ENCODE measurements at regions not wholly inside any gene's neighbourhood (a gene's known extent, or its start where the extent isn't known, plus 50 kb on each side); places are given as distances from the start of the nearest gene placed in this dataset.
A peak's percentile ranks its signal among the peaks of the same experiment; 100 is the strongest.

DNA sequence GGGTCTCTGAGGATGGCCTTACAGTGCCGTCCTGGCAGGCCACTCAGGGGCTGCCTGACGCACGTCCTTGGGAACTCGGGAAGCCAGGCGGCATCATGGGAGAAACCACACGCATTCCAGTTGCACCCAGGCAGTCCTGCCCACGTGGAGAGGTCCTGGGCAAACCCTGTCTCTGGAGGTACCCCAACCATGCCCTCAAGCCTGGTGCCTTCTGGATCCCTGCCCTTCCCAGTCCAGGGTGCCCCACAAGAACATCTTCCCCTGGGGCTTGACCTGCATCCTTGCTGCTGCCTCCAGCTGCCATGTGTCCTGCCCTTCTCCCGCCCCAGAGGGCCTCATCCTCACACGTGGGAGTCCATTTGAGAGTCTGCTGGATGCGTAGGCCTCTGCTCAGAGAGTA is 200.3 kb upstream of the PPP2R2D start:
- DNase-seq: peak in 1 of 2 experiments; percentile 14
- CTCF ChIA-PET: no interaction called here
- Mint-ChIP-seq H3K36me3 (ENCODE audit: insufficient read depth, unreplicated experiment) (no peaks in the 10 kb centered on the region), H3K4me3 (ENCODE audit: unreplicated experiment) (no peak overlapping the region), H3K27ac (ENCODE audit: unreplicated experiment) (no peak overlapping the region), H3K27me3 (ENCODE audit: insufficient read depth, unreplicated experiment) (peaks cover 12% of the 10 kb centered on the region), H3K9me3 (ENCODE audit: unreplicated experiment) (no peaks in the 10 kb centered on the region), H3K4me1 (ENCODE audit: low read depth, unreplicated experiment) (no peaks in the 10 kb centered on the region)
- Histone ChIP-seq H3K4me3 (ENCODE audit: low read depth, low read length) (no peak overlapping the region), H3K36me3 (ENCODE audit: control insufficient read depth, insufficient read depth, low read length) (no peaks in the 10 kb centered on the region), H3K27me3 (replicated peaks; ENCODE audit: control insufficient read depth, insufficient read depth, low read length) (no peaks in the 10 kb centered on the region), H3K9me3 (no peaks in the 10 kb centered on the region), H3K4me1 (no peaks in the 10 kb centered on the region)
- POLR2A ChIA-PET: no interaction called here
- TF ChIP-seq, protein P1, sequence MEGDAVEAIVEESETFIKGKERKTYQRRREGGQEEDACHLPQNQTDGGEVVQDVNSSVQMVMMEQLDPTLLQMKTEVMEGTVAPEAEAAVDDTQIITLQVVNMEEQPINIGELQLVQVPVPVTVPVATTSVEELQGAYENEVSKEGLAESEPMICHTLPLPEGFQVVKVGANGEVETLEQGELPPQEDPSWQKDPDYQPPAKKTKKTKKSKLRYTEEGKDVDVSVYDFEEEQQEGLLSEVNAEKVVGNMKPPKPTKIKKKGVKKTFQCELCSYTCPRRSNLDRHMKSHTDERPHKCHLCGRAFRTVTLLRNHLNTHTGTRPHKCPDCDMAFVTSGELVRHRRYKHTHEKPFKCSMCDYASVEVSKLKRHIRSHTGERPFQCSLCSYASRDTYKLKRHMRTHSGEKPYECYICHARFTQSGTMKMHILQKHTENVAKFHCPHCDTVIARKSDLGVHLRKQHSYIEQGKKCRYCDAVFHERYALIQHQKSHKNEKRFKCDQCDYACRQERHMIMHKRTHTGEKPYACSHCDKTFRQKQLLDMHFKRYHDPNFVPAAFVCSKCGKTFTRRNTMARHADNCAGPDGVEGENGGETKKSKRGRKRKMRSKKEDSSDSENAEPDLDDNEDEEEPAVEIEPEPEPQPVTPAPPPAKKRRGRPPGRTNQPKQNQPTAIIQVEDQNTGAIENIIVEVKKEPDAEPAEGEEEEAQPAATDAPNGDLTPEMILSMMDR (IDR thresholded peaks at IDR 0.05; ENCODE audit: insufficient read depth in 1 of 2, low read depth in 1 of 2, low read length in 1 of 2, severe bottlenecking in 1 of 2, unreplicated experiment in 1 of 2): no peak
- intact Hi-C loops (cut with micrococcal nuclease; ENCODE audit: unreplicated experiment): no loop called here
- BruUV-seq (replicated peaks): no TSS peak

DNA sequence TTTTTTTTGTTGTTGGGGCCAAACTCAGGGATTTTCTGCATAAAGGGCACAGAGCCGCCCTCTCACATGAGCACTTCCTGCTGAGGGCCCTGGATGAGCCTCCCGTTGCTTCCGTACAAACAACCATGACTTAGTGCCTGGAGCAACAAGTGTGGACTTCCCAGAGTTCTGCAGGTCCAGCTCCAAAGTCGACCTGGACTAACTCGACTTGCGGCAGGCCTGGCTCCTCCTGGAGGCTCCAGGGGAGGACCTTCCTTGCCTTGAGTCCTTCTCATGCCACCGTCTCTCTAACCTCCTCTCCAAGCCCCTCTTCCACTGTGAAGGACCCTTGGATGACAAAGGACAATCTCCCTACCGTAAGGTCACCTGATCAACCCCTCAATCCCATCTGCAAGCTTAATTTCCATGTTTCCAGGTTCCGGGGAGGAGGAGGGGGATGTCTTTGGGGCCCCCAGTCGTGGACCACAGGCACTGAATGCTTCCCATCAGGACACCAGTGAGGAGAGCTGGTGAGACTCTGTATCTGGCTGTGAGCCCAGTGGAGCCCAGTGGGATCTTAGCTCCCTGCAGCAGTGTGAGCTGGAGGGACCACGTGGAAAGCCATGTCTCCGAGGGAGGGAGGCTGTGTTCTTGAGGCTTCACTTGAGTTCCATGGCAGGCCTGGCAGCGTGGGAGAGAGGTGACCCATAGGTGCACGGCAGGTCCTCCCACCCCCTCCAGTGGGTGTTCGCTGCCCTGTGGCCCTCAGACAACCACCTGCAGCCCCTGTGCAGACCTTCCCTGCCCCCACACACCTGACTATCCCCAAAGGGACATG is 199.5 kb upstream of the PPP2R2D start:
- peak in 1 of 2 experiments; percentile 26 for DNase-seq
- intact Hi-C loops (cut with micrococcal nuclease; ENCODE audit: unreplicated experiment): no loop called here
- ChIA-PET CTCF (no interaction called here), POLR2A (no interaction called here)
- Histone ChIP-seq H3K27me3 (replicated peaks; ENCODE audit: control insufficient read depth, insufficient read depth, low read length) (no peaks in the 10 kb centered on the region), H3K9me3 (no peaks in the 10 kb centered on the region), H3K36me3 (ENCODE audit: control insufficient read depth, insufficient read depth, low read length) (no peaks in the 10 kb centered on the region), H3K4me1 (no peaks in the 10 kb centered on the region), H3K4me3 (ENCODE audit: low read depth, low read length) (no peak overlapping the region)
- no peak overlapping the region for H3K27ac Mint-ChIP-seq (ENCODE audit: unreplicated experiment)
- no peak overlapping the region for H3K4me3 Mint-ChIP-seq (ENCODE audit: unreplicated experiment)
- TF ChIP-seq, protein P1 (IDR thresholded peaks at IDR 0.05; ENCODE audit: insufficient read depth in 1 of 2, low read depth in 1 of 2, low read length in 1 of 2, severe bottlenecking in 1 of 2, unreplicated experiment in 1 of 2): no peak
- H3K9me3 Mint-ChIP-seq (ENCODE audit: unreplicated experiment): peaks cover 2% of the 10 kb centered on the region
- H3K4me1 Mint-ChIP-seq (ENCODE audit: low read depth, unreplicated experiment): no peaks in the 10 kb centered on the region
- peaks cover 9% of the 10 kb centered on the region for H3K27me3 Mint-ChIP-seq (ENCODE audit: insufficient read depth, unreplicated experiment)
- no peaks in the 10 kb centered on the region for H3K36me3 Mint-ChIP-seq (ENCODE audit: insufficient read depth, unreplicated experiment)
- BruUV-seq (replicated peaks): no TSS peak

DNA sequence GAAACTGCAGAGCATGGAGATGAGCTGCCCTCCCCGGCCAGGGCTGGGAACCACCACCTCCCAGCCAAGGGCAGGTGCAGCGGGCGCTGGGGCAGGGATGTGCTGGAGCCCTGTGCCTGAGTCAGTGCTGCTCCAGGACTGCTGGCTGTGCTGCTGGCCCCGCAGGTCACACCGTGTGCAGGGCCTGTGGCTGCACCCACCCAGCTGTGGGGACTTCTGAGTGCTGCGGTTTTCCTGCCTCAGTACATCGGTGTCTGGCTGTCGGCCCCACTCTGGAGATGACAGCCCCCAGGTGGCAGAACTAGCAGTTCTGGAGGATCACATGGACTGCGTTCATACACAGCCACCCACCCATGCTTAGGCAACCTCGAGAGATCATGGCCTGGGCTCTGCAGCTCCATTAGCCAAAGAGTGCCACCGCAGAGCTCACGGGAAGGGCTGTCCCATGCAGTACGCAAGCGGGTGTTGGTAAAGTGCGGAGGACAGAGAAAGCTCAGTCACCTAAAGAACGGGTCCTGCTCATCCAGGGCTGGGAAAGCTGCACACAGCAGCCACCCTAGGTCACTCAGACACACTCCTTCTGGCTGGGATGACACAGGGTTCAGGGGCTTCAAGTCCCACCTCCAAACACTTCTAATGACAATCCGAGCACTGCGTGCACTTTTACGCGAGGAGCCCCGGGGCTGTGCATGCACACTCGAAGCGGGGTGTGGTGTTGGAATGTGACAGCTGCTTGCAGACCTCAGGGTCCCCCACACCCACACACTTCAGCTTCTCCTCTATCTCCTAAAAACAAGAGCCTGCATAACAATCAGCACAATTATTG is 198.1 kb upstream of the PPP2R2D start:
- no peak overlapping the region for H3K4me3 ChIP-seq (ENCODE audit: low read depth, low read length)
- H3K27me3 ChIP-seq (replicated peaks; ENCODE audit: control insufficient read depth, insufficient read depth, low read length): no peaks in the 10 kb centered on the region
- no peaks in the 10 kb centered on the region for H3K36me3 ChIP-seq (ENCODE audit: control insufficient read depth, insufficient read depth, low read length)
- Mint-ChIP-seq H3K27me3 (ENCODE audit: insufficient read depth, unreplicated experiment) (peaks cover 9% of the 10 kb centered on the region), H3K36me3 (ENCODE audit: insufficient read depth, unreplicated experiment) (no peaks in the 10 kb centered on the region), H3K4me3 (ENCODE audit: unreplicated experiment) (no peak overlapping the region), H3K27ac (ENCODE audit: unreplicated experiment) (peak overlapping the region; percentile 42), H3K4me1 (ENCODE audit: low read depth, unreplicated experiment) (no peaks in the 10 kb centered on the region), H3K9me3 (ENCODE audit: unreplicated experiment) (peaks cover 10% of the 10 kb centered on the region)
- ChIA-PET CTCF (no interaction called here), POLR2A (no interaction called here)
- peak in 1 of 2 experiments; percentile 22 for DNase-seq
- H3K9me3 ChIP-seq: peaks cover 7% of the 10 kb centered on the region
- H3K4me1 ChIP-seq: no peaks in the 10 kb centered on the region
- BruUV-seq (replicated peaks): no TSS peak
- intact Hi-C loops (cut with micrococcal nuclease; ENCODE audit: unreplicated experiment): no loop called here
- TF ChIP-seq, protein P1 (IDR thresholded peaks at IDR 0.05; ENCODE audit: insufficient read depth in 1 of 2, low read depth in 1 of 2, low read length in 1 of 2, severe bottlenecking in 1 of 2, unreplicated experiment in 1 of 2): no peak

Measured in Caco-2 (cell line).